PC-9 (cell line): ENCODE measurements at regions not wholly inside any gene's neighbourhood (a gene's known extent, or its start where the extent isn't known, plus 50 kb on each side); places are given as distances from the start of the nearest gene placed in this dataset.

Source experiments
- EZH2 ChIP-seq: fragments of 200-600 bp; sonication (generic); IDR thresholded peaks from 2 replicates; pipeline ENCODE4 v1.8.0; 2017; ENCODE audit warnings: antibody characterized with exemption, low read depth
- TF ChIP-seq, protein P1 (sequence below): fragments of 200-600 bp; sonication (generic); conservative IDR thresholded peaks from 2 replicates; pipeline ENCODE4 v1.6.1; 2017; ENCODE audit warnings: mixed run types, antibody characterized with exemption, mild to moderate bottlenecking, moderate library complexity

DNA sequence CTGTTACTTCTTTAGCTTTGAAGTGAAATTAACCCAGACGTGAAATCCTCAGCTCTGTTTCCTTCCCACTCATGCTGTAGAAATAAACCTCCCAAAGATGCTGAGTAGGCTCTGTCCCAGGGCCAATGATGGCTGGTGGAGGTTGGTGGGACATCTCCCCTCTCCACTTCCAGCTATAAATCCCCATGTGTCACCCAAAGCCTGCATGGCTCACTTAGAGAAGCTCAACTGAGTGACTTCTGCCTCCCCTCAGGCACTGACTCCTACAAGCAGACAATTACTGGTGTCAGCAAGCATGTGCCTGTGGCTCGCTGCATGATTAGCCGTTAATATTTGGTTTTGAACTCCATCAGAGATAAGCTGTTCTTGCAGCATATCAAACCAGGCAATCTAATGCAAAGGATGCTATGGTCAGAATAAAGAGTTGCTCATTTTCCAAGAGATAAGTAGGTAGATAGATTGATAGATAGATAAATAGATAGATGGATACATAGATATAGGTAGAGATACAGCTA is 569.5 kb upstream of the WWC1 start:
- TF ChIP-seq, protein P1, sequence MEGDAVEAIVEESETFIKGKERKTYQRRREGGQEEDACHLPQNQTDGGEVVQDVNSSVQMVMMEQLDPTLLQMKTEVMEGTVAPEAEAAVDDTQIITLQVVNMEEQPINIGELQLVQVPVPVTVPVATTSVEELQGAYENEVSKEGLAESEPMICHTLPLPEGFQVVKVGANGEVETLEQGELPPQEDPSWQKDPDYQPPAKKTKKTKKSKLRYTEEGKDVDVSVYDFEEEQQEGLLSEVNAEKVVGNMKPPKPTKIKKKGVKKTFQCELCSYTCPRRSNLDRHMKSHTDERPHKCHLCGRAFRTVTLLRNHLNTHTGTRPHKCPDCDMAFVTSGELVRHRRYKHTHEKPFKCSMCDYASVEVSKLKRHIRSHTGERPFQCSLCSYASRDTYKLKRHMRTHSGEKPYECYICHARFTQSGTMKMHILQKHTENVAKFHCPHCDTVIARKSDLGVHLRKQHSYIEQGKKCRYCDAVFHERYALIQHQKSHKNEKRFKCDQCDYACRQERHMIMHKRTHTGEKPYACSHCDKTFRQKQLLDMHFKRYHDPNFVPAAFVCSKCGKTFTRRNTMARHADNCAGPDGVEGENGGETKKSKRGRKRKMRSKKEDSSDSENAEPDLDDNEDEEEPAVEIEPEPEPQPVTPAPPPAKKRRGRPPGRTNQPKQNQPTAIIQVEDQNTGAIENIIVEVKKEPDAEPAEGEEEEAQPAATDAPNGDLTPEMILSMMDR = no peak
- no peak for TF ChIP-seq EZH2
